ENCODE measurements at regions not wholly inside any gene's neighbourhood (a gene's known extent, or its start where the extent isn't known, plus 50 kb on each side); places are given as distances from the start of the nearest gene placed in this dataset.
A peak's percentile ranks its signal among the peaks of the same experiment; 100 is the strongest.

DNA sequence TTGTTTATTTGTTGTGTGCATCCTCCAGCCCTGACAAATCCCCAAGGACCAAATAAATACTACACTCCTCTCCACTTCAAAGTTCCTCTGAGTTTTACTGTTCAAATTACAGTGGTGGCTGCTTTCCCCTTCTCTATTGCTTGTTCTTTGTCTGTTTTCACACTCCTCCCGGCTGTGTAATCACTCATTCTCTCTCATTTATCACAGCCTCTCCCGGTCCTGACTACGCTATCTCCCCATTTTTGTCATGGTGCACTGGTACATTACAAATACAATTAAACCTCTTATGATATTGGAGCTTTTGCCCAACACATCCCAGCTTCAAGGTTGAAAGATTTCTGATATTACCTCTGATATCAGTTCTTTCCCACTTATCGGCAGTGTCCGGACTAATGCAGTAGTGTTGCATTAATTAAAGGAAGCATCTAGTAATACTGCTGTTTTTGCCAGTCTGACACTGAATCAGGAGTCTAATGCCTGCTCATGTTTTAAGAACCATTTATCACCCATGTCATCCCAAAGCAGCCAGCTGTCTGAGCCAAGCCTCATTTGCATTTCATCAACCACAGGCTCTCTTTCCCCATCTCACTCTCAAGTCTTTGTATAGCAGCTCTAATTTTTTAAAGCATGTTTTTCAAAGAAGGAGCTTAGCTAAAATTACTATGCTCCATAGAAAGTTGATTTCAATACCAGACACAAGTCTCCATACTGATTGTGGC is 740.5 kb downstream of the ROBO2 start:
- H3K27ac Mint-ChIP-seq (ENCODE audit: unreplicated experiment): peak overlapping the region; percentile 65
- peak overlapping the region; percentile 18 for H3K4me3 Mint-ChIP-seq (ENCODE audit: unreplicated experiment)
- TF ChIP-seq, protein P1, sequence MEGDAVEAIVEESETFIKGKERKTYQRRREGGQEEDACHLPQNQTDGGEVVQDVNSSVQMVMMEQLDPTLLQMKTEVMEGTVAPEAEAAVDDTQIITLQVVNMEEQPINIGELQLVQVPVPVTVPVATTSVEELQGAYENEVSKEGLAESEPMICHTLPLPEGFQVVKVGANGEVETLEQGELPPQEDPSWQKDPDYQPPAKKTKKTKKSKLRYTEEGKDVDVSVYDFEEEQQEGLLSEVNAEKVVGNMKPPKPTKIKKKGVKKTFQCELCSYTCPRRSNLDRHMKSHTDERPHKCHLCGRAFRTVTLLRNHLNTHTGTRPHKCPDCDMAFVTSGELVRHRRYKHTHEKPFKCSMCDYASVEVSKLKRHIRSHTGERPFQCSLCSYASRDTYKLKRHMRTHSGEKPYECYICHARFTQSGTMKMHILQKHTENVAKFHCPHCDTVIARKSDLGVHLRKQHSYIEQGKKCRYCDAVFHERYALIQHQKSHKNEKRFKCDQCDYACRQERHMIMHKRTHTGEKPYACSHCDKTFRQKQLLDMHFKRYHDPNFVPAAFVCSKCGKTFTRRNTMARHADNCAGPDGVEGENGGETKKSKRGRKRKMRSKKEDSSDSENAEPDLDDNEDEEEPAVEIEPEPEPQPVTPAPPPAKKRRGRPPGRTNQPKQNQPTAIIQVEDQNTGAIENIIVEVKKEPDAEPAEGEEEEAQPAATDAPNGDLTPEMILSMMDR (IDR thresholded peaks at IDR 0.05; ENCODE audit: partially characterized antibody, unreplicated experiment): no peak
- H3K27me3 Mint-ChIP-seq (ENCODE audit: unreplicated experiment): peaks cover 8% of the 10 kb centered on the region
- no peaks in the 10 kb centered on the region for H3K36me3 Mint-ChIP-seq (ENCODE audit: unreplicated experiment)
- DNase-seq: no peak
- H3K9me3 Mint-ChIP-seq (ENCODE audit: unreplicated experiment): peaks cover 5% of the 10 kb centered on the region
- peaks cover 23% of the 10 kb centered on the region for H3K4me1 Mint-ChIP-seq (ENCODE audit: low read depth, unreplicated experiment)

DNA sequence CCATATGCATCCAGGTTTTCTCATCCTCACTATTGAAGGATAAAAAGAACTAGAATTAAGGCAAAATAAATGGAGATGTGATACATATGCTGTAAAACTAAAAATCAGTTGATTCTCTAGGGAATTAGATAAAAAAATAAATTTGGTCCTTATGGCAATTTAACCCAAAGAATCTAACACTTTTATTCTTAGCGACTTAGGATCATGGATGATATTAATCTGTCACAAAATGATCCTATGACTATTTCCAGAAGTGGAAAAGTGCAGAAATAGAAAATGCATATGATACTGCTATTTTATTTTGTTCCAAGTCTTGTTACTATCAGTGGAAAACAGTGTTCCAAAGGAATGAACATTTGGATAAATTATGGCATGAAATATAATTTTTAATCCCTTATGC is 746.3 kb downstream of the ROBO2 start:
- H3K27ac Mint-ChIP-seq (ENCODE audit: unreplicated experiment): no peak overlapping the region
- no peak for DNase-seq
- peaks cover 7% of the 10 kb centered on the region for H3K4me1 Mint-ChIP-seq (ENCODE audit: low read depth, unreplicated experiment)
- no peak overlapping the region for H3K4me3 Mint-ChIP-seq (ENCODE audit: unreplicated experiment)
- H3K9me3 Mint-ChIP-seq (ENCODE audit: unreplicated experiment): peaks cover 5% of the 10 kb centered on the region
- peaks cover 6% of the 10 kb centered on the region for H3K27me3 Mint-ChIP-seq (ENCODE audit: unreplicated experiment)
- TF ChIP-seq, protein P1 (IDR thresholded peaks at IDR 0.05; ENCODE audit: partially characterized antibody, unreplicated experiment): no peak
- H3K36me3 Mint-ChIP-seq (ENCODE audit: unreplicated experiment): no peaks in the 10 kb centered on the region

DNA sequence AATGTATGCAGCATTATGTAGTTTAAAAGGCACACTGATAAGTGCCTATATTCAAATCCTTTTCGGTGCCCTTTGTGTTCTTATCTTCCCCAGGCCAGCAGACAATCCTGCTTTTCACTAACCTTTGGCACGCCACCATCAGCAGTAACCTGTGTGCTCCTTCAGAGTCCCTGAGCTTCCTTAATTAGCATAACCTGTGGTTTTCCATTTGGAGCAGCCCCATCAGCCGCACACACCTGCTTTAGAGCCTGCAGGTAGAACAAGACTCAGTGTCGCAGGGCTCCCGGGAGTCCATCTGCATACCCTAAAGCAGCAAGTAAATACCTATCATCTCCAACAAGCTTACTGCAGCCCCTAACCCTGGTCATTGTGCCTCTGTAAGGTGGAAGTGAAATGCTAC is 755.1 kb downstream of the ROBO2 start:
- peaks cover 22% of the 10 kb centered on the region for H3K4me1 Mint-ChIP-seq (ENCODE audit: low read depth, unreplicated experiment)
- no peaks in the 10 kb centered on the region for H3K27me3 Mint-ChIP-seq (ENCODE audit: unreplicated experiment)
- no peak overlapping the region for H3K4me3 Mint-ChIP-seq (ENCODE audit: unreplicated experiment)
- TF ChIP-seq, protein P1 (IDR thresholded peaks at IDR 0.05; ENCODE audit: partially characterized antibody, unreplicated experiment): no peak
- no peaks in the 10 kb centered on the region for H3K36me3 Mint-ChIP-seq (ENCODE audit: unreplicated experiment)
- no peaks in the 10 kb centered on the region for H3K9me3 Mint-ChIP-seq (ENCODE audit: unreplicated experiment)
- DNase-seq: no peak
- no peak overlapping the region for H3K27ac Mint-ChIP-seq (ENCODE audit: unreplicated experiment)

DNA sequence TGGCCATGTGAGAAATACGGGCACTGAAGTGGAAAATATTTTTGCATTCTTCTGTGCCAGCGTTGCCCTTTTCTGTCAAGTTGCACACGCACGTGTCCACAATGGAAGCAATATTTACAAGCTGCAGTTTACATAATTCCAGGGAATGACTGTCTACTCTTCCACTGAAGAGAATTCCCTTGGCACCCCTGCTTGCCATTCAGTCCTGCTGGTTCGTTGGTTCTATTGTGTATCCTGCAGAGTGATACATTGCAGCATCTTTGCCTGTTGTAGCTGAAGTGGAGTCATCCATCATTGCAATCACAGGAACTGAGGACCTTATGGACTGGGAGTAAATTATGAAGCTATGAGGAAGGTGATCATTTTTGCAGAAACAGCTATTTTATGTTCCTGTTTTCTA is 759.4 kb downstream of the ROBO2 start:
- DNase-seq: peak; percentile 21
- no peaks in the 10 kb centered on the region for H3K9me3 Mint-ChIP-seq (ENCODE audit: unreplicated experiment)
- H3K36me3 Mint-ChIP-seq (ENCODE audit: unreplicated experiment): no peaks in the 10 kb centered on the region
- H3K4me1 Mint-ChIP-seq (ENCODE audit: low read depth, unreplicated experiment): peaks cover 27% of the 10 kb centered on the region
- no peaks in the 10 kb centered on the region for H3K27me3 Mint-ChIP-seq (ENCODE audit: unreplicated experiment)
- TF ChIP-seq, protein P1 (IDR thresholded peaks at IDR 0.05; ENCODE audit: partially characterized antibody, unreplicated experiment): no peak
- peak overlapping the region; percentile 87 for H3K27ac Mint-ChIP-seq (ENCODE audit: unreplicated experiment)
- H3K4me3 Mint-ChIP-seq (ENCODE audit: unreplicated experiment): peak overlapping the region; percentile 26

DNA sequence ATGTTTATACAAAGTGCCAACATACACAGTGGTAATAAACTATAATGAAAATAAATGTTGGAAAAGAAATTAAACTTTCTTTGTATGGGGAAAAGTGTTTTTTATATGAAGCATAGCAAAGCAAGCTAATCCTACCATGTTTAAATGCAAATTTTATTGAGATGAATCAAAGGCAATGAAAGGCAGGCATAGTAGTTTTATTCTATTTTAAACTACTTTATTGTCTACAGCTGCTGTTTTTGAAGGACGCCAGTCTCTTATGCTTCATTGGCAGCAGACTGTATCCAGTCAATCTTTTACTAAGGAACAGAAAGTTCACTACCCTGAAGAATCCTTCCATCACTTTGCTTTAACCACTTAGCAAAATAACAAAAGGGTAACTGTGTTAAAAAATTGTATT is 761.0 kb downstream of the ROBO2 start:
- Mint-ChIP-seq H3K9me3 (ENCODE audit: unreplicated experiment) (no peaks in the 10 kb centered on the region), H3K4me3 (ENCODE audit: unreplicated experiment) (no peak overlapping the region), H3K36me3 (ENCODE audit: unreplicated experiment) (no peaks in the 10 kb centered on the region), H3K27ac (ENCODE audit: unreplicated experiment) (no peak overlapping the region), H3K27me3 (ENCODE audit: unreplicated experiment) (no peaks in the 10 kb centered on the region), H3K4me1 (ENCODE audit: low read depth, unreplicated experiment) (peaks cover 23% of the 10 kb centered on the region)
- TF ChIP-seq, protein P1 (IDR thresholded peaks at IDR 0.05; ENCODE audit: partially characterized antibody, unreplicated experiment): no peak
- no peak for DNase-seq
